Keratinocyte (primary cell): ENCODE measurements at regions not wholly inside any gene's neighbourhood (a gene's known extent, or its start where the extent isn't known, plus 50 kb on each side); places are given as distances from the start of the nearest gene placed in this dataset.

ENCODE experiments used
- DNase-seq: peaks from one replicate; pipeline ENCODE4 v3.0.0-alpha.2; 2011; ENCODE audit warnings: low read depth, missing footprints, low spot score
- FAIRE-seq: peaks from 2 replicates; lab custom pipeline; 2011; peaks lifted over from hg19 to GRCh38; lab: Jason Lieb, UNC
- H2AFZ ChIP-seq: 2 replicates; pipeline ENCODE4 v1.6.0; 2012; ENCODE audit warnings: low read length, control low read depth, inconsistent platforms; ENCODE audit not compliant: control insufficient read depth
- H3K27ac ChIP-seq: 2 replicates; pipeline ENCODE4 v1.5.1; 2011; ENCODE audit warnings: low read length; ENCODE audit not compliant: control insufficient read depth, insufficient read depth
- H3K27me3 ChIP-seq: 3 replicates; pipeline ENCODE4 v1.6.0; 2011; ENCODE audit warnings: low read length; ENCODE audit not compliant: control insufficient read depth, insufficient read depth; ENCODE audit errors: extremely low read depth
- H3K36me3 ChIP-seq, 2 experiments: 2 replicates in 1 of 2; 3 replicates in 1 of 2; pipeline ENCODE4 v1.5.1; 2011; ENCODE audit warnings: low read length in 2 of 2, mild to moderate bottlenecking in 1 of 2; ENCODE audit not compliant: control insufficient read depth in 2 of 2, insufficient read depth in 2 of 2; ENCODE audit errors: extremely low read depth in 1 of 2
- H3K4me1 ChIP-seq: 3 replicates; pipeline ENCODE4 v1.5.1; 2011; ENCODE audit warnings: low read length; ENCODE audit not compliant: control insufficient read depth, insufficient read depth; ENCODE audit errors: extremely low read depth
- H3K4me2 ChIP-seq: 3 replicates; pipeline ENCODE4 v1.6.0; 2011; ENCODE audit warnings: low read depth, low read length; ENCODE audit not compliant: control insufficient read depth, insufficient read depth; ENCODE audit errors: extremely low read depth
- H3K4me3 ChIP-seq, 3 experiments: fragments of 200-600 bp in 1 of 3; sonication (generic) in 1 of 3; 2 replicates in 2 of 3; 3 replicates in 1 of 3; pipeline ENCODE4 v1.5.1; 2011 to 2016; ENCODE audit warnings: low read length in 3 of 3, mild to moderate bottlenecking in 3 of 3, control low read depth in 2 of 3, inconsistent platforms in 1 of 3, low read depth in 1 of 3, mixed read lengths in 1 of 3, mixed run types in 1 of 3, moderate library complexity in 1 of 3; ENCODE audit not compliant: control insufficient read depth in 2 of 3, insufficient read depth in 2 of 3; ENCODE audit errors: extremely low read depth in 1 of 3
- H3K79me2 ChIP-seq: 2 replicates; pipeline ENCODE4 v1.6.0; 2012; ENCODE audit warnings: low read length; ENCODE audit not compliant: control insufficient read depth, insufficient read depth
- H3K9ac ChIP-seq: 3 replicates; pipeline ENCODE4 v1.6.0; 2011; ENCODE audit warnings: low read length; ENCODE audit not compliant: control insufficient read depth, insufficient read depth; ENCODE audit errors: extremely low read depth
- H3K9me1 ChIP-seq: 3 replicates; pipeline ENCODE4 v1.6.0; 2011; ENCODE audit warnings: low read length; ENCODE audit not compliant: control insufficient read depth, insufficient read depth; ENCODE audit errors: extremely low read depth
- H3K9me3 ChIP-seq: 2 replicates; pipeline ENCODE4 v1.5.1; 2012; ENCODE audit warnings: low read depth, low read length; ENCODE audit not compliant: control insufficient read depth
- H4K20me1 ChIP-seq: 3 replicates; pipeline ENCODE4 v1.6.0; 2011; ENCODE audit warnings: low read length; ENCODE audit not compliant: control insufficient read depth, insufficient read depth; ENCODE audit errors: extremely low read depth
- EZH2 ChIP-seq: IDR thresholded peaks from one replicate; pipeline ENCODE4 v1.6.1; 2012; ENCODE audit warnings: inconsistent platforms, mild to moderate bottlenecking, low read length, moderate library complexity
- dilution Hi-C: fragments of 300-500 bp; cut with MboI; formaldehyde crosslinking; loops from one replicate; pipeline ENCODE4 v1.7.0; 2020; ENCODE audit warnings: low sequenced_read_pairs; ENCODE audit not compliant: extremely low pct_ligation_motif_present
- TF ChIP-seq, protein P1 (sequence below), 3 experiments: IDR thresholded peaks in 1 of 3; conservative IDR thresholded peaks in 1 of 3; optimal IDR thresholded peaks in 1 of 3; 2 replicates in 2 of 3; 3 replicates in 1 of 3; pipeline versions ENCODE3 to v1.5.1; 2011; ENCODE audit warnings: low read length in 3 of 3, mild to moderate bottlenecking in 3 of 3, moderate library complexity in 2 of 3, control low read depth in 1 of 3, inconsistent platforms in 1 of 3; ENCODE audit not compliant: insufficient read depth in 2 of 3; ENCODE audit errors: extremely low read depth in 1 of 3

DNA sequence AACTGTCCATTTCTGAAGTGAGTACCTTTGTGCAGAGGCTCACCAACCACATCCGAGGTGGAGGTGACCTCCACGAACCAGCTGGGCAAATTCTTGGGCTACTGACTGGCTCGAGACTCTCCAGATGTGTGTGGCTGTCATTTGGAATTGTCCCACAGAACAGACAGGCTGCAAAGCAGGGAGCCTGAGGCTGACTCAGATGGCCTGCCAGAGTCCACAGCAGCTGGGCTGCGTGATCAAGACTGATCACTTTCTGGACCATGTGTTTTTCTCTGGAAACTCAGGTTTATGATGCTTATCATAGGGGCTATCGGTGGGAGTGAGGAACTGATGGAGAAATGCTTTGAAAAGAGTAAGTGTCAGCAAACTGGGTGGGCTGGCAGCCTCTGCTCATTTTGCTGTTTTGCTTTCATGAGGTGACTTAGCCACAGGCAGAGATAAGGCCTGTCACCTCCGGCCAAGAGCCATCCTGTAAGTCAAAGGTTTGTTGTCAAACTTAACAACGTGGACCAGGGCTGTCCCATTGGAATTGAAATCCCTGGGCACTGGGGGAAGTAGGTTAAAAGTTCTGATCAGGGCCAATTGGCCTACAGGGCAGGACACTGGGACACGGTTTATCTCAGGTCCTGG is 120.4 kb downstream of the LIPG start:
- H3K9ac ChIP-seq, result no peak overlapping the region
- H3K79me2 ChIP-seq, result no peaks in the 10 kb centered on the region
- FAIRE-seq, result no peak
- no peak overlapping the region for H3K4me2 ChIP-seq
- H3K27me3 ChIP-seq, result no peaks in the 10 kb centered on the region
- no peak overlapping the region for H3K4me3 ChIP-seq
- no peak overlapping the region for H3K27ac ChIP-seq
- no peak overlapping the region for H2AFZ ChIP-seq
- no peak for DNase-seq
- H4K20me1 ChIP-seq, result no peaks in the 10 kb centered on the region
- no peaks in the 10 kb centered on the region for H3K36me3 ChIP-seq
- peaks cover 8% of the 10 kb centered on the region for H3K4me1 ChIP-seq
- no peaks in the 10 kb centered on the region for H3K9me3 ChIP-seq
- dilution Hi-C loops, result no loop called here
- no peaks in the 10 kb centered on the region for H3K9me1 ChIP-seq
- TF ChIP-seq EZH2, result no peak
- TF ChIP-seq, protein P1, sequence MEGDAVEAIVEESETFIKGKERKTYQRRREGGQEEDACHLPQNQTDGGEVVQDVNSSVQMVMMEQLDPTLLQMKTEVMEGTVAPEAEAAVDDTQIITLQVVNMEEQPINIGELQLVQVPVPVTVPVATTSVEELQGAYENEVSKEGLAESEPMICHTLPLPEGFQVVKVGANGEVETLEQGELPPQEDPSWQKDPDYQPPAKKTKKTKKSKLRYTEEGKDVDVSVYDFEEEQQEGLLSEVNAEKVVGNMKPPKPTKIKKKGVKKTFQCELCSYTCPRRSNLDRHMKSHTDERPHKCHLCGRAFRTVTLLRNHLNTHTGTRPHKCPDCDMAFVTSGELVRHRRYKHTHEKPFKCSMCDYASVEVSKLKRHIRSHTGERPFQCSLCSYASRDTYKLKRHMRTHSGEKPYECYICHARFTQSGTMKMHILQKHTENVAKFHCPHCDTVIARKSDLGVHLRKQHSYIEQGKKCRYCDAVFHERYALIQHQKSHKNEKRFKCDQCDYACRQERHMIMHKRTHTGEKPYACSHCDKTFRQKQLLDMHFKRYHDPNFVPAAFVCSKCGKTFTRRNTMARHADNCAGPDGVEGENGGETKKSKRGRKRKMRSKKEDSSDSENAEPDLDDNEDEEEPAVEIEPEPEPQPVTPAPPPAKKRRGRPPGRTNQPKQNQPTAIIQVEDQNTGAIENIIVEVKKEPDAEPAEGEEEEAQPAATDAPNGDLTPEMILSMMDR (optimal IDR thresholded peaks at IDR 0.05 in 1 of 3, IDR thresholded peaks at IDR 0.05 in 1 of 3, conservative IDR thresholded peaks at IDR 0.05 in 1 of 3; ENCODE audit: extremely low read depth in 1 of 3, insufficient read depth in 2 of 3, low read length in 3 of 3), result no peak

DNA sequence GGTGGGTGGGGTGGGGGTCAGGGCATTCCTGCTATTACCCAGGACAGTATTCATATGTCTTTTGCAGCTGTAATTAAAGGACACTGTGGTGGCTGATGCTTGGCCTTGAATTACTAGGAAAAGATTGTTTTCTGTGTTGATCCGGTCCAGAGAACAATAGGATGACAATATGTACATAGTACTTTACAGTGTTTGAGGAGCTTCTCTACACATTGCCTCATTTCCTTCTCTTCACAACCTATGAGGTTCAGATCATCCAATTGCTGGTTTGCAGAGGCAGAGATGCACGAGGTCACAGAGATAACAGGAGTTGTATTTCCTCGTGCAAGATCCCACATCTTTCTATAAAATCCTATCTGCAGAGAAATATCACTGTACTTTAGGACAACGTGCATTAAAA is 119.5 kb downstream of the LIPG start:
- Histone ChIP-seq H2AFZ (no peak overlapping the region), H3K9me1 (no peaks in the 10 kb centered on the region), H3K79me2 (no peaks in the 10 kb centered on the region), H3K27me3 (no peaks in the 10 kb centered on the region), H3K4me2 (no peak overlapping the region), H3K36me3 (no peaks in the 10 kb centered on the region), H3K9me3 (no peaks in the 10 kb centered on the region), H3K27ac (no peak overlapping the region), H4K20me1 (no peaks in the 10 kb centered on the region), H3K4me3 (no peak overlapping the region), H3K9ac (no peak overlapping the region), H3K4me1 (peaks cover 8% of the 10 kb centered on the region)
- DNase-seq, result no peak
- TF ChIP-seq EZH2, result no peak
- TF ChIP-seq, protein P1 (optimal IDR thresholded peaks at IDR 0.05 in 1 of 3, IDR thresholded peaks at IDR 0.05 in 1 of 3, conservative IDR thresholded peaks at IDR 0.05 in 1 of 3; ENCODE audit: extremely low read depth in 1 of 3, insufficient read depth in 2 of 3, low read length in 3 of 3), result no peak
- dilution Hi-C loops, result no loop called here
- FAIRE-seq, result no peak
